ENCODE measurements at regions not wholly inside any gene's neighbourhood (a gene's known extent, or its start where the extent isn't known, plus 50 kb on each side); places are given as distances from the start of the nearest gene placed in this dataset.

- no peak for TF ChIP-seq EZH2 (optimal IDR thresholded peaks at IDR 0.05; ENCODE audit: low read depth, low read length)
- TF ChIP-seq CTCF (IDR thresholded peaks at IDR 0.05; ENCODE audit: low read length): no peak
Measured at GRCh38 chr6:168737481-168737880, 296.5 kb downstream of the SMOC2 start.
